A673 (cell line): ENCODE measurements at regions not wholly inside any gene's neighbourhood (a gene's known extent, or its start where the extent isn't known, plus 50 kb on each side); places are given as distances from the start of the nearest gene placed in this dataset.

ENCODE experiments used
- EZH2 ChIP-seq: fragments of 200-600 bp; sonication (generic); IDR thresholded peaks from 2 replicates; pipeline ENCODE4 v1.6.1; 2017; ENCODE audit warnings: borderline replicate concordance, low read depth, mild to moderate bottlenecking, mixed read lengths, antibody characterized with exemption, low read length; ENCODE audit not compliant: poor library complexity, severe bottlenecking
- TF ChIP-seq, protein P1 (sequence below): fragments of 300-800, 200-600 bp; sonication (generic); conservative IDR thresholded peaks from 2 replicates; pipeline ENCODE4 v1.5.1; 2017; ENCODE audit warnings: low read depth, mild to moderate bottlenecking, antibody characterized with exemption, low read length, moderate library complexity, mixed read lengths

DNA sequence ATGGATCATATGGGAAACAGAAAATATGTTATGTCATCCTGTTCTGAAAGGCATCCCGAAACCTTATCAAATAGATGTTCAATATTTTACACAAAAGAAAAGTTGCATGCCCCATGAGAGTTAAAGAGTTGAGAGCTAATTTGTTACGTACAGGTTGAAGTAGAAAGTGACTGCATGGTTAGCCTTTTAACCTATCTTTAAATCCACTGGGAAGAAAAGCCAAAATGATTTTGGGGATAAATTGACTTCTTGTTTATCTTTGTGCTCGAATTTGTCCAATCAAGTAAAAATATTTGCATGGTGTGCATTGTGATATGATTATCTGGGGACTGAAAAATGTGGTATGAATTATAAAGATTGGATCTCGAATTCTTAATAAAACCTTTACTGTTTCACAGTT lies 230.1 kb downstream of the POSTN start:
- TF ChIP-seq, protein P1, sequence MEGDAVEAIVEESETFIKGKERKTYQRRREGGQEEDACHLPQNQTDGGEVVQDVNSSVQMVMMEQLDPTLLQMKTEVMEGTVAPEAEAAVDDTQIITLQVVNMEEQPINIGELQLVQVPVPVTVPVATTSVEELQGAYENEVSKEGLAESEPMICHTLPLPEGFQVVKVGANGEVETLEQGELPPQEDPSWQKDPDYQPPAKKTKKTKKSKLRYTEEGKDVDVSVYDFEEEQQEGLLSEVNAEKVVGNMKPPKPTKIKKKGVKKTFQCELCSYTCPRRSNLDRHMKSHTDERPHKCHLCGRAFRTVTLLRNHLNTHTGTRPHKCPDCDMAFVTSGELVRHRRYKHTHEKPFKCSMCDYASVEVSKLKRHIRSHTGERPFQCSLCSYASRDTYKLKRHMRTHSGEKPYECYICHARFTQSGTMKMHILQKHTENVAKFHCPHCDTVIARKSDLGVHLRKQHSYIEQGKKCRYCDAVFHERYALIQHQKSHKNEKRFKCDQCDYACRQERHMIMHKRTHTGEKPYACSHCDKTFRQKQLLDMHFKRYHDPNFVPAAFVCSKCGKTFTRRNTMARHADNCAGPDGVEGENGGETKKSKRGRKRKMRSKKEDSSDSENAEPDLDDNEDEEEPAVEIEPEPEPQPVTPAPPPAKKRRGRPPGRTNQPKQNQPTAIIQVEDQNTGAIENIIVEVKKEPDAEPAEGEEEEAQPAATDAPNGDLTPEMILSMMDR, result no peak
- TF ChIP-seq EZH2, result no peak
